RCC 7860 (cell line): ENCODE measurements at regions not wholly inside any gene's neighbourhood (a gene's known extent, or its start where the extent isn't known, plus 50 kb on each side); places are given as distances from the start of the nearest gene placed in this dataset.
"Not testable (repeated sequence)": the region's sequence is repeated elsewhere in the genome, so short reads cannot be mapped to it uniquely, and the experiment has no call there.

Source experiments
- DNase-seq: peaks from one replicate; pipeline ENCODE4 v3.0.0-alpha.2; 2015; ENCODE audit warnings: low spot score
- FAIRE-seq: peaks from 2 replicates; lab custom pipeline; 2012; peaks lifted over from hg19 to GRCh38; lab: Jason Lieb, UNC

GRCh38 chr18:73590950-73591349 lies 556.7 kb downstream of the FBXO15 start:
- DNase-seq (no peak), FAIRE-seq (no peak)

DNA sequence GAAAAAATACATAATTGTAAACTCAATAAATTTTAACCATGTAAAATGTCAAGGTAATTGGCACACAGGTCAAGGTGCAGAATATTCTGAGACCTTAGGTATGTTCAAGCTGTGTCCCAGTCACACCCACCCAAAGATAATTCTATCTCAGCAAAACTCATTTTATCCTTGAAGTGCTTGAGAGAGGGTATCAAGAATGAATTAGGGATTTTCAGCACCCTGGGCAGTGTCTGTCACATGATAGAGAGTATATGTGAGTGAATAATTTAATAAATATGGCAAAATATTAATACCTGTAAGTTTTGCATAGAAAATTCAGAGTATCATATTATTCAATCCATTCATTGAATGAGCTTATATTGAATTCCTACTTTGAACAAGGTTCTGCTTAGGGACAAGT lies 567.9 kb downstream of the FBXO15 start:
- FAIRE-seq (no peak), DNase-seq (no peak)

GRCh38 chr18:73577365-73577764 lies 570.3 kb downstream of the FBXO15 start:
- no peak for DNase-seq
- no peak for FAIRE-seq

DNA sequence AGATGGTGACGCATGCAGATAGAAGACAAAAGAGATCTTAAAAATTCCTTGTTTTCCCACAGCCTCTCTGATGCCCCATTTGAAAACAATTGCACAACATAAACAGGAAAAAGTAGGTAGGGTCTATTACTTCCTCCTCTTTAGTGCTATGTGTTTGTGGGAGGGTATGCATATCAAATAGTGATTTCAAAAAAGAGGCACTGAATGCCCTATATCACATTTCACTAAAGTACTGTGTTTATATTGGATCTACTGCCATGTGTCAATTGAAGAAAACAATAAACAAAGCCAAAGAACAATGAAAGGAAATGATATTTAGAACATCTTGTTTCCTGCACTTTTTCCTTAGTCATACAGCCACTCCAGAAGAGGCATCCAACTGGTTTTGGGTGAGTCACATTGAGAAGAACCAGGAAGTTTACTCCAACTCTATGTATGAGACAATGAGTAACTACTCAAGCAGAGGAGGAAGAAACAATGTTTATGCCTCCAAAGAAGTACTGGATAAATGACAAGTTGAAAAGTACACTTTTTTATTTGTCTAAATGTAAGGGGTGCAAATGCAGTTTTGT lies 583.6 kb downstream of the FBXO15 start:
- peak; percentile 40 for DNase-seq
- peak; percentile 10 for FAIRE-seq

- DNase-seq, result no peak
- no peak for FAIRE-seq
Observed at GRCh38 chr18:73563345-73563744, 584.3 kb downstream of the FBXO15 start.

GRCh38 chr18:73556904-73557303 lies 590.7 kb downstream of the FBXO15 start:
- no peak for FAIRE-seq

DNA sequence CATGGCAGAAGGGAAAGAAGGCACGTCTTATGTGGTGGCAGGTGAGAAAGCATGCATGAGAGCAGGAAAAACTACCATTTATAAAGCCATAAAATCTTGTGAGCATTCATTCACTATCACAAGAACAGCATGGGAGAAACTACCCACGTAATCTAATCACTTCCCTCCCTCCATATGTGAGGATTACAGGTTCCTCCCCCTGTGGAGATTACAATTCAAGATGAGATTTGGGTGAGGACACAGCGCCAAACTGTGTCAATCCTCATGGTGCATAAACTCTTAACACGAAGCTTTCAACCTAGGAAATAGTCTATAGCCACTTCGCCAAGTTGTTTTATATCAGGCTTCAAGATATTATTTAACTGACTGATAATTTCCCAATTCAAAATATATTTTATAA lies 595.5 kb downstream of the FBXO15 start:
- FAIRE-seq, result no peak
- DNase-seq, result no peak

More at GRCh38 chr18:73556904-73557303, 590.7 kb downstream of the FBXO15 start:
- DNase-seq, result no peak

DNA sequence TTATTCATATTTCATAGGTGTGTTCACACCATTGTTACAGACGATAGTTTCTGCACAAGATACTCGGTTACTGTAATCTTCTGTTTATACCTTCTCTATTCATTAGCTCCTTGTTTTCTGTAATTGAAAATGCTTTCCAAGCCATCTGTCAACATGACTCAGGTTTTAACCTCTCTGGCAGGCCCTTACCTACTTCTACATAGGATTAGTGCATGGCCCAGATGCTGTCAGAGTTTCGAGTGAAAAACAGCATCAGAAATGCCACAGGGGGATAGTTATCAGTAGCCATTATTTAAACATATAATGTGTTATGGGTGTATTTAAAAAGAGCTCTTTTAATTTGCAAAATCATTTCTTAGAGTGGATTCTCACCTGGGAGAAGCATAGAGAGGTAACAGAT lies 596.4 kb downstream of the FBXO15 start:
- FAIRE-seq (no peak), DNase-seq (no peak)

DNA sequence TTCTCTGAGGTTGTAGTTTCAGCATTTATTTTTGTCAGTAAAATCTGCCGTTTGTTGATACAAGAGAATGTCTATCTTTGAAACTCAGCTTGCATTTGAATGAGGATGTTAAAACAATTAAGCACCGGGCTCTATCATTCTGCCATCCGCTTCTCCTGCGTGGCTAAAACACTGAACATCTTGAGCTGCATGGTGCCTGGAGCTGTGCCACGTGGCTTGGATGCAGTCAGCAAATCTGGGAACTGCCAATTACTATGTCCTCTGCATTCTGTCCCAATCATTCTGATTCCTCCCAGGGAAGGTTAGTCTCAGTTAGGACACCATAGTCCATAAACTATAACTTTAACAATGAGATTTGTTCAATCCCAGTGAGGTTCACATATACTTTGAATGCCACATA lies 598.4 kb downstream of the FBXO15 start:
- FAIRE-seq (no peak), DNase-seq (no peak)

- no peak for DNase-seq
- FAIRE-seq, result no peak
Observed at GRCh38 chr18:73545472-73545871, 602.2 kb downstream of the FBXO15 start.

- FAIRE-seq (no peak), DNase-seq (no peak)
Observed at GRCh38 chr18:73544617-73545016, 603.0 kb downstream of the FBXO15 start.

DNA sequence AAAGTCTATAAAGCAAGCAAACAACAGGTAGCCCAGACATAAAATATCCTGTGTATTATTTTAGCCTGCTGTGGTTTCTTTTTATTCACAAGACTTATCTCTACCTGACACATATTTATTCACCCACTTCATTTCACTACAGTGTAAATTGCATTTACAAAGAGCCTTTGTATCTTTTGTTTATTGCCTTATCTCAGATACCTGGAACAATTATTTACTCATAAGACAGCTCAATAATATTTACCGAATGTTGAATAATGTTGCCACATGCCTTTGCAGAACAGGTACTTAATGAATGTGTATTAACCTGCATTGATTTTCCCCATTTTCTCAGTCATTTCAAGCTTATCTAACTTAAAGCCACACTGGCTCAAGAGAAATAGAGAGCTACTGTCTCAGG lies 603.6 kb downstream of the FBXO15 start:
- DNase-seq (no peak), FAIRE-seq (no peak)

DNA sequence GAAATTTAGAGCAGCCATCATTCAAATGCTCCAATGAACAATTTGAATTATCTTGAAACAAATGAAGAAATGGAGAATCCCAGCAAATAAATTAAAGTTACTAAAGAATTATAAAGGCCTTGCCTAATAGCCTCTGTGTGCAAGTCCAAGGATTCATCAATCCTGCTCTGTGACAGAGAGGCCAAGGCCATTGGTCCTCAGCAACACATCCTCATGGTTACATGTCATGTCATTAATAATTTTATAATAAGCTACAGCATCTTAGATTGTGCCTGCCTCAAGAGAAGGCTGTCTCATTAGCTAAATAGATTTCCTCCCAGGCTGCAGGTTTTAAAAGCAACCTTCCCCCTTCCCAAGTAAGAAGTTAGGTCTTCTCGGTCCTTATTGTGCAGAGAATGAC lies 611.6 kb downstream of the FBXO15 start:
- DNase-seq (no peak), FAIRE-seq (no peak)

DNA sequence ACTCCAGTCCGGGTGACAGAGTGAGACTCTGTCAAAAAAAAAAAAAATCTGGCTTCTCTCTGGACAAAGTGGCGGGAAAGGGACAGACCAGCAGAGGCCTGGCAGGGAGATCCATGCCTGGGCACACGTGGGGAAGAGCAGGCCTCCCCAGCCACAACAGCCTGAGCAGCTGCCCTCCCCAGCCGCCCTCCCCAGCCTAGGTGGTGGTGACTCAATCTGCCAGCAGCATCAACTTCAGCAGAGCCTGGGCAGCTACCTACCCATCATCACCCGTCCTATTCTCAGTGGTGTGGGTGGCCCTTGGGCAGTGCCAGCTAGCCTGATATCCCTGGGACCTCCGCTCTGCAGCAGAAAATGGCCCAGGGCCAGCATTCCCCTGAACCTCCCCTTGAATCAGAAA lies 612.4 kb downstream of the FBXO15 start:
- FAIRE-seq (no peak), DNase-seq (no peak)

DNA sequence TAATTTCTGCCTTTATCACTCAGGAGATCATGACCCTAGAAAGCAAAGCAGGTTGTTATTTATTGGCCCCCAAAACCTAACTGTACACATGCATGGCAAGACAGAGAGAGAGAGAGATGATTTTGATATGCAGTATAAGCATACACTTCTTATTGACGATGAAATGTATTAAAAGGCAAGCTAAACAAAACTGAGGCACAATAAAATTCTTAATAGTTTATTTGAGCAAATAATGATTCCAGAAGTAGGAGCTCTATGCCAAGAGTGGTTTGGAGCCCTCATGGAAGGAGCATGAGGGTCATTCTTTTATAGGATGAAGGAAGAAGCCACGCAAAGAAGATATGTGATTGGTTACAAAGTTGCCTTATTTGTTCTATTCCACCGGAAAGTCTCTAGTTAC lies 616.0 kb downstream of the FBXO15 start:
- DNase-seq (no peak), FAIRE-seq (no peak)

DNA sequence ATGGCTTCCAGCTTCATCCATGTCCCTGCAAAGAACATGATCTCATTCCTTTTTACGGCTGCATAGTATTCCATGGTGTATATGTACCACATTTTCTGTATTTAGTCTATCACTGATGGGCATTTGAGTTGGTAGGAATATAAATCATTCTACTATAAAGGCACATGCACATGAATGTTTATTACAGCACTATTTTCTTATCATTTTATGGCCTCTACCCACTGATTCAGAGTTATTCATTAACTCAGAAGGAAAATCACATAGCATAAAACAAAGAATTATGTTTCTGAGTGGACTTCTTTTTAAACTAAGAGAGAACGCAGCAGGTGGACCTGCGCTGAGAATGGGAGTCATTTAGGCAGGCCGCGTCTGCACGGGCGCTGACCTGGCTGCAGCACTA lies 619.6 kb downstream of the FBXO15 start:
- FAIRE-seq, result no peak

DNA sequence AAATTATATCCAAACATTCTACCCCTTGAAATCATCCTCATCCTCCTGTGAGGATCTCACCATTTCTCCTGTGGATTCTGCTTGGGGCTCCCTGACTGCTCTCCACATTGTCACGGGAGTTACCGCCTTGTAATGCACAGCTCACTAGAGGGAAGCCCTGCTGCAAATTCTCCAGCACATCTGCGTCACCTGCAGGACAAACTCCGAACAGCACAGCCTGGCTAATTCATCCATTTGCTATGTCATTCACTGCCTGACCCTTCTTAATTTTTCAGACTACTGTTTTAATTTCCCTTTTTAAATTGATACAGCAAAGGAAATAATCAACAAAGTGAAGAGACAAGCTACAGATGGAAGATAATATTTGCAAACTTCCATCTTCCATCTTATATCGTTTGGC lies 627.4 kb downstream of the FBXO15 start:
- FAIRE-seq (no peak), DNase-seq (no peak)

More for the DNA sequence above, 619.6 kb downstream of the FBXO15 start:
- no peak for DNase-seq

DNA sequence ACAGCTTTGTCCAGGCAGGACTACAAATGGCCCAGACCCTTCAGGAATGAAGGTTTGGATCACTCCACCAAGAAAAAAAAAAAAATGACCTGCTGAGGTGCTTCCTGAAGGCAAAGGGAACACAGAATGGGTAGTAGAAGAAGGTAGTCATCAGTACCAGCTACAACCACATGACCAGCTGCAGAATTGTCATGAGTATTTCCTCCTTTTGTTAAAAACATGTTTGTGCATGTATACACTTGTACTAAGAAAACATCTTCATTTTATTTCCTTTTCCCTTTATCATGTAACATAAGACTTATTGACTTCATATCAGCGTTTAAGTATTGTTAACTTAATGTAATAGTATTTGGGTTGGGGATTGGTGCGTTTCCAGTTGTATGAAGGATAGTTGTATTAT lies 631.6 kb downstream of the FBXO15 start:
- FAIRE-seq, DNase-seq: not testable (repeated sequence)

GRCh38 chr18:73514449-73514848 lies 633.2 kb downstream of the FBXO15 start:
- DNase-seq (no peak), FAIRE-seq (no peak)

DNA sequence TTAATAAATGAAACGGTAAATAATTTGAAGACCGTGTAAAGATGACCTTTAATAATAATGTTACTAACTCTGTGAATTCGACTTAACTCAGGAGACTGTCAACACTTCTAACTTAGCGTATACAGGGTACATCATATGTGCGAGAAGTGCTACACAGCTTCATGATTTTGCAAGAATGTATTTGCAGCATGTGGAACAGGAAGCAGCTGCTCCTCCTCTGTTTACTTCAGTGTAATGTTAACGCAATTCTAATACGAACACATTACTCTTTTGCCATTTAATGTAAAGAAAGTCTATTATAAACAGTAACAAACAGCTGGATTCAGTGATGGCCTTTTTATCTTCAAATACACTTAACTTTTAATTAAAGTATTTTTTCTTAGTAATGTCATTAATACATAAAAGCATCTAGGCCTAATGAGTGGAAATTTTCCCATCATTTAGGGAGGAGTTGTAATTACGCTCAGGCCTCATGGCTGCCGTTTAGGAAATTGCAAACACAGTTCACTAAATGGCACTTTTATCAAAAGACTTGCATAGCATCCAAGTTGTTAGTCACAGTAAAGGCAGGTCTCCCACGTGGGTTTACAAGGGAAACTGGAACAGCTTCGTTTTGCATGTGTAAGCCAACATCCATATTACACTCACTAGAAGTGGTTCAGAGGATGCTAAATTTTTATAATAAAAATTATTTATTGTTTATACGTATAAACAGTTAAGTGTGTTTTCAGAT lies 635.7 kb downstream of the FBXO15 start:
- FAIRE-seq, result no peak
- no peak for DNase-seq

GRCh38 chr18:73509460-73509859 lies 638.2 kb downstream of the FBXO15 start:
- no peak for DNase-seq

GRCh38 chr18:73503326-73503725 lies 635.5 kb upstream of the NETO1 start:
- no peak for DNase-seq
- no peak for FAIRE-seq

More at GRCh38 chr18:73509460-73509859, 638.2 kb downstream of the FBXO15 start:
- FAIRE-seq, result no peak

DNA sequence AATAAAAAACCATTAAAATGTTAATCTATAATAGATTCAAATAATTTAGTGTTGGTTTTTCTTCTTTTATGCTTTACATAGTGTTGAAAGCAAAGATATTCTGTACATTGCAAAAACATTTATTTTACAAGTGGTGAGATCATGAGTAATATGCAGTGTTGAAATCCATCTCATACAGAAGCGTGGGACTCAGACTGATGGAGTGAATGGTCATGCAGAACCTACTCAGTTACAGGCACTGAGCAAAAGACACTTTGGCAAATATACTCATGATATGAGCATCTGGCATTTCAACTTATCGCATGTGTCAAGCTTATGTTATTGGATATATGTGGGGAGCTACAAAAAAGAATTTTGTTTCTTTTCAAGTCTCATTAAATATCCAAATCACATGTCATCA lies 620.2 kb upstream of the NETO1 start:
- DNase-seq (no peak), FAIRE-seq (no peak)
